Heart left ventricle (tissue), 13 donors: ENCODE measurements at regions not wholly inside any gene's neighbourhood (a gene's known extent, or its start where the extent isn't known, plus 50 kb on each side); places are given as distances from the start of the nearest gene placed in this dataset.

Experiments
- CTCF ChIP-seq, 12 donors: fragments of 200-600 bp; sonication (generic) in 4 of 12; IDR thresholded peaks; one replicate each; pipeline versions ENCODE4 v1.5.0 to v1.8.0; 2018 to 2022; ENCODE audit warnings: antibody characterized with exemption in 12 of 12, mild to moderate bottlenecking in 5 of 12
- POLR2A ChIP-seq, 2 donors: fragments of 450-650 bp; IDR thresholded peaks; one replicate each; pipeline ENCODE4 v1.6.1; 2017; ENCODE audit warnings: antibody characterized with exemption in 2 of 2, mild to moderate bottlenecking in 2 of 2, moderate library complexity in 2 of 2
- donor health status: ischemic (EF 13 %, LVEDD 7.1; RV severe dilation, severe dysfunction).
- donor health status: DM: no; HTN: yes; CAD: no.
- donor health status: DM: no; HTN: no; CAD: no.
- donor health status: ischemic (EF 25% LVEDD 6.9; RV normal size, moderate dysfunction).
- donor health status: ischemic (EF 25% LVEDD 5.7; RV mildly dilated, moderate dysfunction).
- donor health status: ischemic (EF 35%, LVEDD 5.7; RV mildly dilated, moderate dysfunction).
- donor health status: nonischemic (EF 11% LVEDD 7.7; RV severe dilation, severe dysfunction).
- donor health status: DM: yes; HTN: yes; CAD: no.
- donor health status: PGD.
- donor health status: ischemic (EF 29% LVEDD 5.4; RV normal size, mild dysfunction).
- donor health status: nonischemic (EF 23%, LVEDD 6.1; RV moderate dilation, normal function).

GRCh38 chr3:162760789-162761188 is 1264.2 kb downstream of the OTOL1 start:
- TF ChIP-seq CTCF (IDR thresholded peaks at IDR 0.05) (no peak), POLR2A (IDR thresholded peaks at IDR 0.05) (no peak)
